HL-60 (cell line): ENCODE measurements at regions not wholly inside any gene's neighbourhood (a gene's known extent, or its start where the extent isn't known, plus 50 kb on each side); places are given as distances from the start of the nearest gene placed in this dataset.

ENCODE experiments used
- CTCF ChIP-seq: IDR thresholded peaks from one replicate; pipeline ENCODE4 v1.5.1; 2011; ENCODE audit warnings: low read length, control low read depth, inconsistent platforms; ENCODE audit not compliant: insufficient read depth
- POLR2AphosphoS5 ChIP-seq: IDR thresholded peaks from 2 replicates; pipeline ENCODE4 v1.6.1; 2012; ENCODE audit warnings: low read depth
- REST ChIP-seq: IDR thresholded peaks from 2 replicates; pipeline ENCODE4 v1.6.1; 2012; ENCODE audit warnings: low read depth; ENCODE audit not compliant: insufficient replicate concordance

GRCh38 chr17:33564146-33564545 is 271.1 kb upstream of the ASIC2 start:
- TF ChIP-seq REST, result no peak
- TF ChIP-seq CTCF, result no peak
- no peak for TF ChIP-seq POLR2AphosphoS5
